HepG2 (cell line): ENCODE measurements at regions not wholly inside any gene's neighbourhood (a gene's known extent, or its start where the extent isn't known, plus 50 kb on each side); places are given as distances from the start of the nearest gene placed in this dataset.

Experiments used
- CTCF ChIP-seq: sonication (generic); formaldehyde crosslinking; IDR thresholded peaks from 2 replicates; pipeline ENCODE4 v1.5.0; 2020; ENCODE audit warnings: mild to moderate bottlenecking, missing genetic modification reagents, moderate library complexity
- EP300 ChIP-seq, 3 experiments: sonication (generic) in 1 of 3; formaldehyde crosslinking in 1 of 3; IDR thresholded peaks; 2 replicates each; pipeline versions ENCODE4 v1.5.1 to v1.6.1; 2011 to 2020; ENCODE audit warnings: low read depth in 2 of 3, low read length in 2 of 3, borderline replicate concordance in 1 of 3, improper control_type of control experiment in 1 of 3, mild to moderate bottlenecking in 1 of 3, missing genetic modification reagents in 1 of 3, moderate library complexity in 1 of 3
- KLF9 ChIP-seq: IDR thresholded peaks from 2 replicates; pipeline ENCODE4 v1.6.1; 2016; ENCODE audit warnings: low read depth
- TF ChIP-seq, protein P1 (sequence below): sonication (generic); formaldehyde crosslinking; IDR thresholded peaks from 2 replicates; pipeline ENCODE4 v1.8.1; 2023; ENCODE audit warnings: missing genetic modification reagents, inconsistent platforms, borderline replicate concordance

DNA sequence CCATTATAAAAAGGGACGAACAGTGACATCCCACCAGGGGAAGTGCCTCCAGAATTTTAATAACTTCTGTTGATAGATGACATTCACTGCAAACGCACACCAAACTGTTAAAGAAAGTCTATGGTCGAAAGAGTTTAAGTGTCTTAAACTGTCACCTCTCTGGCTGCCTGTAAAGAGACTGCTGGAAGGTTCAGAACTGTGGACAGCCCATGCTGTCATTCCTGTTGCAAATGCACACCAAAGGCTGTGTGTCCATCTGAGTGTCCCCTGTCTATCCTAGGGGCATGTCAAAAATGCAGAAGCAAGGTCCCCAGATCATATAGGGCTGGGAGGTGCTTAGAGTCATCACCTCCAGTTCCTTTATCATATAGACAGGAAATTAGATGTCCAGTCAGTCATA is 171.8 kb downstream of the CYRIA start:
- TF ChIP-seq KLF9 (CRISPR knock-in tag) (no peak), EP300 (IDR thresholded peaks at IDR 0.05; ENCODE audit: low read depth in 2 of 2, low read length in 2 of 2) (no peak), EP300 (CRISPR knock-in tag; IDR thresholded peaks at IDR 0.05; ENCODE audit: borderline replicate concordance) (no peak), CTCF (CRISPR knock-in tag) (no peak)
- TF ChIP-seq, protein P1, sequence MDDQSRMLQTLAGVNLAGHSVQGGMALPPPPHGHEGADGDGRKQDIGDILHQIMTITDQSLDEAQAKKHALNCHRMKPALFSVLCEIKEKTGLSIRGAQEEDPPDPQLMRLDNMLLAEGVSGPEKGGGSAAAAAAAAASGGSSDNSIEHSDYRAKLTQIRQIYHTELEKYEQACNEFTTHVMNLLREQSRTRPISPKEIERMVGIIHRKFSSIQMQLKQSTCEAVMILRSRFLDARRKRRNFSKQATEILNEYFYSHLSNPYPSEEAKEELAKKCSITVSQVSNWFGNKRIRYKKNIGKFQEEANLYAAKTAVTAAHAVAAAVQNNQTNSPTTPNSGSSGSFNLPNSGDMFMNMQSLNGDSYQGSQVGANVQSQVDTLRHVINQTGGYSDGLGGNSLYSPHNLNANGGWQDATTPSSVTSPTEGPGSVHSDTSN (CRISPR knock-in tag): no peak
